Right renal cortex interstitium (tissue), 3 donors: ENCODE measurements at regions not wholly inside any gene's neighbourhood (a gene's known extent, or its start where the extent isn't known, plus 50 kb on each side); places are given as distances from the start of the nearest gene placed in this dataset.
A peak's percentile ranks its signal among the peaks of the same experiment; 100 is the strongest.
"Not testable (repeated sequence)": the region's sequence is repeated elsewhere in the genome, so short reads cannot be mapped to it uniquely, and the experiment has no call there.

Source experiments
- DNase-seq, 3 donors: peaks; one replicate each; pipeline ENCODE4 v3.0.0-alpha.2; 2013; ENCODE audit warnings: low read depth in 3 of 3, low spot score in 2 of 3

DNA sequence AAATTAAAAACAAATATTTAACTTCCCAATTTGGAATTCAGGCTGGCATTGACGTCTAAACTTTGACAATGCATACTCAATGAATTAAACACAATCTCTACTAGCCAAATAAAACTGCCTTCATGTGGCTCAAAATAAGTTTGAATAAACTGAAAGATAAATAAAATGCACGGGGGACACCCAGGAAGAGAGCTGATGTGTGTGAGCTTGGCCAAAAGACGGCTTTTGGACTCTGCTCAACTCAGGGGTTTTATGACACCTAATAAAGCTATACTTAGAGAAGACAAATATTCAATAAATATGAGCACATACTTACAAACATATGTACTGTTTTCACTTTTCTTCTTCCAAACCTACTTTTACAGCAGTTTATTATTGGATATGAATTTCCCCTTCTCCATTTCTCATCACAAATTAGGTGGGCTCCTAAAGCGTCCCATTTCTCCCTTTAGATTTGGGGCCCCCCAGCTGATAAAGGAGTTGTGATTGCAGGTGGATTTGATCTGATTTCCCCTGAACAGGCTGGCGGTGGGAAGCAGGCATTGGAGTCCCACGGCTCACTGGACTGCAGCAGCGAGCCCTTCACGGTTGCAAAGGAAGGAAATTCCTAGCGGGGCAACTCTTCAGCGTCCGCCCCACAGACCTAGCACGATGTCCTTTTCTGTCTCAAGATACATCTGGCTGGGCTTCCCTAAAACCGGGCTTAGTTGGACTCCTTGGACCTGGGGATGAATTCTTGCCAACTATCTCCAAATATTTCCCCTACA is 79.6 kb downstream of the INSIG1 start:
- DNase-seq, result no peak

DNA sequence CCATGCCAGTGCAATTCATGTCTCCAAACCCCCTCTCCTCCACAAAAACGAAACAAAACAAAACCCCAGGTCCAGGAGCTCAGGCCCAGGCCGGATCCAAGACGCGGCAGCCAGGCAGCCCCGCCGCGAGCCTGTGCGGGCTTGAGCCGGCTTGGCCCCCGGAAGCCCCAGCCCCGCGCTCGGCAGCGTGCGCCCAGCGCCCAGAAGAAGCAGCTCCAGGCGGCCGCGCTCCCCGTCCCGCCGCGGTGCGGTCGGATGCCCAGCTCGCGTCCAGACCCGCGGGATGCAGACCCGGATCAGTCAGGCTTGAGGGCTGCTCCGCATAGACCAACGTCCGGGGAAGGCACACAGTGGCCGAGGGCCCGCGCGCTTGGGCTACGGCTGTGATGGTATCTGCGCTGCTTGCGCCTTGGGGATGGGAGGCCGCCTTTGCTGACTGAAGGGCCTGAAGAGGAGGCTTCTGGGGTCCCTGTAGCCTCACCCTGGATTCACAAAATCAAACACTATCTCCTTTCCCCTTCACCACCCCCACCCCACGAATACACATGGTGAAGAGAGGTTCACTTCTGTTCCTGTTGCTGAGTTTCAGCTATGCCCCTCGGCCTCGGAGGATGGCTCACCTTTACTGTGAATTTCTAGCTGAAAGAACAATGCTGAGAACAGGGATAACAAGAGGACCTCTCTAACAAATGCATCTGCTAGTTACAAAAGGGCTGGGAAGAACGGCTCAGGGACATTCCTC is 79.9 kb upstream of the EN2 start:
- no peak for DNase-seq

DNA sequence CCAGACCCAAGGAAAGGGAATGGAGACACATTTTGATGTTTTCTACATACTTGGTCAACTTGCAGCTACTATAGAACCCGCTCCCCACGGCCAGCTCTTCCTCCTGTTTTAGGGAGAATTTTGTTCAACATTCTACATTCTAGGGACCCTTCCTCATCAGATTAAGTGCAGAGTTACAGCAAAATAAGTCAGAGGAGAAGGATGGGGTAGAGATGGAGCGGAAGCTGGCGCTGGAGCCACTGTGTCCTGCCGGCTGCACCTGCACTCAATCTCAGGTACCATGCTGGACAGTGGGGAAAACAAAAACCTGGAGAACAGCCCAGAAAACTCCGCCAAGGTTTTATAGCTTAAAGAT is 79.4 kb upstream of the EN2 start:
- no peak for DNase-seq

DNA sequence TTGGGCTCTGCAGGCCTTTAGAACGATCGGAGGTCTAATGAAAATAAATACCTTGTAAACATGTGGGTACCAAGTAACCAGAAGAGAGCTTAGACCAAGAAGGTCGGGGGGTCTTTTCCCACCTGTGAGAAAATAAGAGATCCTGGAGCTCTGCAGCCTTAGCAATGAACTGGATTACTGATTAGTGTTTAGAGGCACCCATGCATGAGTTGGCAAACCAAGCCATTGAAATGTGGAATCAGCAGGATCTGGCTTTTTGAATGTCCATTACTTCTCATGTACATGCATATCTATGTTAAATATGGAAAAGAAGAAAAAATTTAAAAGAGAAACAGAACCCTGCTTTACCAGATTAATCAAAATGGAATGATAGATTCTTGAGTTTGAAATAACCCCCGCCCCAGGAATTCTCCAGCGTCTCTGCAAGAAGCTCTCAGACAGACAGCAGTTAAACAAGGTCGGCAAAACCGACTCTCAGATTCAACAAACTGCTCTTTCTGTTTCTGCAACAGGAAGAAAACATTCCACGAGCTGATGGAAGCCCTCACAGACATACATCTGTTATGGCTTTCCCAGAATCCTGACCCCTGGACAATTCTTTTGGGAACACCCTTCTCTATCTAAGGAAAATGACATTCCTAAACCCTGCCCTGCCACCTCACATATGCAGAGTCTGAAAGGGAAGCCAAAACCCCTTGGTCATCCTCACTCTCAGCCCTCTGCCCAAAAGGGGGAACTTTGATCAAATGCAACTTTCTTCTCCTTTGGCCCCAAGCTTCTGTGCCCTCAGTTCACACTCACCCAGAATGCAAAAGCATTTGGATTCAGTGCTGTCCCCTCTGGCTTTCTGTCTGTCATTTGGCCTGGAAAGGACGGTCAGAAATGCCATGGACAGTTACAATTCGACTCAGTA is 78.7 kb upstream of the EN2 start:
- DNase-seq, result no peak

DNA sequence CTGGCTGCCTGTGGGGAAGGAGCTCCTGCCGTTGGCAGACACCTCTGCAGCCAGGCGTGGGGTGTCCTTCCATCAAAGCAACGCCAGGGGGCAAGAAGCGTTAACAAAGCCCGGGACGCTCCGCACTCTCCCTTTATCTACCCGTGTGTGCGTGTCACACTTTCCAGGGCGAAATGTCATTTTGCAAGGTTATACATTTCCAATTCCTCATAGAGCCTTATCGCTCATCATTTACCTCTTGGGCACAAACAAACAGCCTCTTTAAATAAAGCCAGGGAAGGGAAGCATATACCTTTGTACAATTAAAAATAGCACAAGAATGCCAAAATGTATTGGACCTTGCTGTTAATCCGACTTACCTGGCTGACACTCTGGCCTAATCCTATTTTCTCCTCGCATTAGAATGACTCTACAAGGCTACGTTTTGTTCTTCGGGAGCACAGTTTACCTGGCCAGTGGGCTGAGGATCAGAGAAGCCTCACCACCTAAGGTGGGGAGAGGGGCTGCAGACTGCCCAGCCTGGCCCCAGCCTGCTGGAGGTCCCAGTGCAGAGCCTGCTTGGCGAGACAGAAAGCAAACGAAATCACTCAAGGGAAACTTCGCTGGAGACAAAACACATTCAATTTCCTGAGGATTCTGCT is 77.6 kb upstream of the EN2 start:
- DNase-seq, result peak in 1 of 3 donors; percentile 61

DNA sequence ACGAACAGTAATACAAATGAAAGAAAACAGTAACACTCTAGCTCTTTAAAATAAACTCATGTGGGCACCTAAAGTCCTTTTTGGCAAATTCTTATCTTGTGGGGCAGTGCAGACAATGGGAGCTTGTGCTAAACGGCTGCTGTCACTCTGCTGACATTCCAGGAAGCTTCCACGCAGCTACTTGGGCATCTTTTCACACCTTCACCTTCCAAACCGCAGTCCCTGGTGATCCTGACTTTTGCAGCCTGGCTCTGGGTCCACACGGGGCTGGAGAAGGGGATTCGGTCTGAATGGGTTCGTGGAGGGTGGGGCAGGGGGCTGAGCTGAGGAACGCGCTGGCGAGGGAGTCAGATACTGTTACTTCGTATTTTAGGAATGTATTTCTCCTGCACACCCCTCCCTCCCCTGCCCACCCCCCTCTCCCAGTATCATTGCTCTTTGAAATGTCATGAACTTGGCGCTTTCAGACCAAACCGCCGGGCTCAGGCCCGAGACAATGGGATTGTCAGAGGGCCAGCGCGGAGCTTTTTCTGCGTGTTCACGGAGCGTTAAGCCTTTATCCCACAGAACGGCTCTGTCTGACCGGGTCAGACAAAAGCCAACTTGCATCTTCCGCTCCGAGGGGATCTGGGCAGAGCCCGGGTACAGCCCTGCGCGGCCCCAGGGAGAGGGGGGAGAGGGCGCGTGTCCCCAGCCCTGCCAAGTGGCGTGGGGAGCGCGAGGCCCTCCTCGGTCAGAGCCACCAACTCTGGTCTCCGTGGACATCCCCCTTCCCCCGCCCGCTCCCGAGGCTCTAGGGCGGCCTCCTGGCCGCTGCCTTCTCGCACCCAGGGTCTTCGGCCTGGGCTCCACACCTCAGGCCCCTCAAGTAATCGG is 76.7 kb upstream of the EN2 start:
- DNase-seq, result no peak

DNA sequence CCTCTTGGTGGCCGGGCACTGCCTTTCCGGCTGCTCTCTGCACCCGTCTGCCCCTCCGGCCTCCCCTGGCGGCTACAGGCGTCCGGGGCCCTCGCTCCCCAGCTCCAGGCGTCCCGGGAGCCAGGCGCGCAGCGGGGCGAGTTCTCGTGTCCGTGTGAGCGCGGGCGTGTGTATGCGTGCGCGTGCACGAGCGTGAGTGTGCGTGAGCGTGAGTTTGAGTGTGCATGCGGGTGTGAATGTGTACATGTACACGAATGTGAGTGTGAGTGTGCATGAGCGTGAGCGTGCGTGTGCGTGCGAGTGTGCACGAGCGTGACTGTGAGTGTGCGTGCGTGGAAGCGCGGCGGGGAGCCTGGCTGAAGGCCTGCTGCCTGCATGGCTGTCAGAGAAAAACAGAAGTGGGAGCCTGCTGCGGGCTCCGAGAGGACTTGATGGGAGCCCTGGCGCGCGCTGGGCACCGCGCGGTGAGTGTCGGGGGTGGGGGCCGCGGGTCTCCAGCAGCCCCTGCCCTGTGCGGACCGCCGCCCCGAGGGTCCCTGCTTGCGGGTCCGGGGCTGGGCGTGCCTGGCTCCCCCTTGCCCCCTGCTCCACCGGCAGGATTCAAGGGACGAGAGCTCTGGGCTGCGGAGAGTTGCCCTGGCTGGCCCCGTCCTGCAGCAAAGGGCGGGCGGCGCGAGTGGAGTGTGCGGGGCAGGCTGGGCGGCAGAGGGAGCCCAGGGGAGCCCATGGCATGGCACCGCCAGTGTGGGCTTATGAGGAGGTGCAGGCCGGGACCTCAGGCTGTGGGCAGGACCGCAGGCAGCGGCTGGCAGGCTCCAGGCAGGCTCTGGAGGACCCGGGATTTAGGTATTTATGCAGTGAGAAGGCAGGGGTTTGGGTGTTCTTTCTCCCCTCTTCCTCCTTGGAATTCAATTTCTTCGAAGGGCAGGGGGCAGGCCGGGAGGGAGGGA is 75.8 kb upstream of the EN2 start:
- DNase-seq, result no peak

DNA sequence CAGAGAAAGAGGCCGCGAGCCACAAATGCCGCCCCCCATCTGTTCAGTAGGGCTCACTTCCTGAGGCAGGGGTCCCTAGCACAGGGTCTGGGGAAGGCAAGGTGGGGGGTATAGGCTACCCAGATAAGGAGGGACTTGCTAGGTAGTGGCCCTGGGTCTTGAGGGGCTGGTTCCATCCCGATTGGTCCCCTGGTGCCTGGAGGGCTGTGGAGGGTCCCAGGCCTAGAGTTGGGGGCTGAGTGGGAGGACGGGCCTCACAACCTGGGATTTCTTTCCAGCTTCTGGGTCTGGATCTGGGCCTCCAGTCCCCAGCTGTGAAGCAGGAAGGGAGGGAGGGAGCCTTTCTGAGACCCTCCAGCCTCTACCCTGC is 75.1 kb upstream of the EN2 start:
- no peak for DNase-seq

DNA sequence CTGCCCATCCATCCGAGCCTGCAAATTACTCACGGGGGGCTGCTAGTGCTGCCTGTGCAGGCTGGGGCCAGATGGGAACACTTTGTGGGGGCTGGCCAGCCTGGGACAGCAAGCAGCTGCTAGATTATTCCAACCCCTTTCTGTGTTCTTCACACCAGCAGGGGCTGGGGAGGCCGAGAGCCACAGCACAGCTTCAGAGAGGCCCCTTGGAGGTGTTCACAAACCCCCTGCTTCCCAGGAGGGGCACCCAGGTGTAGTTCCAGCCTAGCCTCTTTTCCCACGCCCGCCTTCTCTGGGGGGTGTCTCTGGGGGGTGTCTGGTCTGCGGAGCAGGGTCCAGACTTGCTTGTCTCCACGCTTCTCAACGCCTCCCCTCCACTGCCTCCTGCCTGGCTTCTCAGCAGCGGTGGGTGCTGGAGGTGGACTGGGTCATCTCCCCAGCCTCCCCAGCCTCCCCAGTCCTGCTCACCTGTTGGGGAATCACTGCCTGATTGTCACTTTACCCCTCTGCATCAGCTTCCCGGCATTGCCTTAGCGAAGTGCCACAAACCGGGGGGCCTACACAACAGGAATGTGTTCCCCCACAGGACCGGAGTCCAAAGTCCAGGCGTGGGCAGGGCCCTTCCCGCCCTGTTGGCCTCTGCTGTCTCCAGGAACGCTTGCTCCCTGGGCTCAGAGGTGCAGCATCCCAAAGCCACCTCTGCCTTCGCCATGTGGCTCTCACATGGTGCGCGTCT is 74.0 kb upstream of the EN2 start:
- DNase-seq, result no peak

DNA sequence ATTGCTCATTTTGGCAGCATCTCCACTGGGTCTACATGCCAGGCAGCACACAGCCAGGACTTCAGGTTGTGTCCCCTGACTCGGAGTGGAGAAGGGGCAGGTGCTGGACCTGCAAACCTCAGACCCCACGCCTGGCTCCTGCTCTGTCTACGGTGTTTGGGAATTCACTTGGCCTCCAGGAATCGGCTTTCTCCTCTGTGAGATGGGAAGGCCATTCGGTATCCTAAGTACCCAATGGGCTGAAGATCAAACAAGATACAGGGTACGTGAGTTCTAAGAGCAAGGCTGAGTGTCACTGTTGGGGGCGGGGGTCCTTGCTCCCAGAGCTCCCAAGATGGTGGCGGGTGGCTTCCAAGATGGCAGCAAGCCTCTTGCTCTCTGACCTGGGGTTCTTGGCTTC is 73.2 kb upstream of the EN2 start:
- DNase-seq, result no peak

DNA sequence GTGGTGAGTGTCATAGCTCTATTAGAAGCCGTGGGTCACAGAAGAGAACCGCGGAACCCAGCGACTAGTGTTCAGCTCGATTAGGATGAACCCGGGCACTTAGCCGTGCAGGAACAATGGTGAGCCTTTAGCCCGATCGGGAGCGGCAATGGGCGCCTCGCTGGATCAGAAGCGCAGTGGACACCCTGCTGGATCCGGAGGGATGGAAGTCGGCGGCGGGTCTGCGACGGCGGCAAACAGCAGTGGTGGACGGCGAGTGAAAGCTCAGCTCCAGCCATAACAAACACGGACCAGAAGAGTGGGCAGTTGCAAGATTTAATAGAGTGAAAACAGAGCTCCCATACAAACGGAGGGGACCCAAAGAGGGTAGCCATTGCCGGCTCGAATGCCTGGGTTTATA is 72.7 kb upstream of the EN2 start:
- not testable (repeated sequence) for DNase-seq

DNA sequence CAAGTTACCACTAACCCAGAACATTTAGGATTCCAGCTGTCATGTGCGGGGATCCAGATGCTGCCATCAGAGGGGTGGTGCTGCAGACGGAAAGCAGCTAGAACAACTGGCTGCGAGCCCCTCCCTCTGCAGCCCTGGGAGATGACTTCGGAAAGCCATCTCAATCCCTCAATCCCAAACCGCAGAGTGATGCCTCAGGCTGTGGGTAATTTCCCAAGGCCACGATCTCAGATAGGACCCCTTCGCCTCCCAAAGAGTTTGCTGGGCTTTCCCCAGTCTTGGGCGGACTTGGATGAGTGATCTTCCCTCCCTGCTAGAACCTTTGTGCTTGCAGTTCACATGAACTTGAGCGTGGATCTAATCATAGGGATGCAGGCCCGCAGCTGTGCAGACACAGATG is 71.3 kb upstream of the EN2 start:
- DNase-seq, result no peak

DNA sequence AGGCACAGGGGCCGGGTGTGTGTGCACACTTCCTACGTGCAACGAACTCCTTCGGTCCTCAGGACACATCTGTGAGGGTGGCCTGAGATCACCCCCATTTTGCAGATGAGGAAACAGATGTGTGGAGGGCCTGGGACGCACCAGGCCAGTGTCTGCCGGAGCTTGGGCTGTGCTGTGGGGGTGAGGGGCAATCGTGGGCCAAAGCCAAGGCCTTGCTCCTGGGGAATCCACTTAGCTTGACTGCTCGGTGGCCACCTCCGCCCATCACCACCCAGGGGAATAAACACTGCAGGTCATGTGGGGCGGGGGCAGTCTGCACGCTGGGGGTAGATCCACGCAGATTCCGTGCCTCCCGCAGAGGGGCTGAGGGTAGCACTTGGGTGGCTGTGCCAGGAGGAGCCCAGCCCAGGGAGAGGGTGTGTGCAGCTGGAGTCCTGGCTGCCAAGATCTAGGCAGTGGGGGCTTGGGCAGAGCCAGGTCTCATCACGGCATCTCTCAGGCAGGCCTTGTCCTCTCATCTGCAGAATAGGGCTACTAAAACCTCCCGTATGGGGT is 70.8 kb upstream of the EN2 start:
- DNase-seq, result no peak

DNA sequence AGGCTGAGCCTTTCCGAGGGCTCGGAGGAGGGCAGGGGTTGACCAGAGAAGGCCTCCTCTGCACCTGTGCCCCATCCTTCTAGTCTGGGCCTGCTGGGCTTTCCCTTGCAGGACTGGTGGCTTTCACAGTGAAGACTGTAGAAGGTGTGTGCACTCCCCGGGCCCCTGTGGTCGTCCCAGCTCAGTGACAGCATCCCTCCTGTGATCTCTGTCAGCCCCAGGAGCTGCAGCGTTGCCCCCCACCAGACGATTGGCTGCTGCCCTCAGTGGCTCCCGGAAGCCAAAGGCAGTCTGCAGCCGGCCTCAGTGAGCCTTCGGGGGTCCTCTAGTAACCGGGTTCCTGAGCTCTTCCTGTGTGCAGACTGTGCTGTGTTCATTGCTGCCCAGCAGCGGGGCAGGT is 69.4 kb upstream of the EN2 start:
- DNase-seq, result no peak

DNA sequence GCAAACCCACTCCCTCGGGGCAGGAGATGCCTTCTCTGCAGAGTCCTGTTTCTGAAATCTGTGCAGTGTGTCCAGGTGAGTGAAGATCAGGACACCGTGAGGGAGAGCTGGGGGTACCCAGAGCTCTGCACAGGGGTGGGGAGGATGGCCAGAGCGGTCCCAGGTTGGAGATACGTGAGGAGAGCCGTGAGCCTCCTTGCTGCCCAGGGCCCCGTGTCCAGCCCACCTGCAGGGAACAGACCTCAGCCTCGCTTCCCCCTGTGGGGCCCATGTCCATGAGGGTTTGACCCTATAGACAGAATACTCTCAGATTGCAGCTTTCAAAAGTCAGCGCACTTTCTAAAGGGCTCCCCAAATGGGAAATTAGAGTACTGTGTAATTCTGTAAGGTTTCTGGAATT is 66.5 kb upstream of the EN2 start:
- DNase-seq, result no peak

DNA sequence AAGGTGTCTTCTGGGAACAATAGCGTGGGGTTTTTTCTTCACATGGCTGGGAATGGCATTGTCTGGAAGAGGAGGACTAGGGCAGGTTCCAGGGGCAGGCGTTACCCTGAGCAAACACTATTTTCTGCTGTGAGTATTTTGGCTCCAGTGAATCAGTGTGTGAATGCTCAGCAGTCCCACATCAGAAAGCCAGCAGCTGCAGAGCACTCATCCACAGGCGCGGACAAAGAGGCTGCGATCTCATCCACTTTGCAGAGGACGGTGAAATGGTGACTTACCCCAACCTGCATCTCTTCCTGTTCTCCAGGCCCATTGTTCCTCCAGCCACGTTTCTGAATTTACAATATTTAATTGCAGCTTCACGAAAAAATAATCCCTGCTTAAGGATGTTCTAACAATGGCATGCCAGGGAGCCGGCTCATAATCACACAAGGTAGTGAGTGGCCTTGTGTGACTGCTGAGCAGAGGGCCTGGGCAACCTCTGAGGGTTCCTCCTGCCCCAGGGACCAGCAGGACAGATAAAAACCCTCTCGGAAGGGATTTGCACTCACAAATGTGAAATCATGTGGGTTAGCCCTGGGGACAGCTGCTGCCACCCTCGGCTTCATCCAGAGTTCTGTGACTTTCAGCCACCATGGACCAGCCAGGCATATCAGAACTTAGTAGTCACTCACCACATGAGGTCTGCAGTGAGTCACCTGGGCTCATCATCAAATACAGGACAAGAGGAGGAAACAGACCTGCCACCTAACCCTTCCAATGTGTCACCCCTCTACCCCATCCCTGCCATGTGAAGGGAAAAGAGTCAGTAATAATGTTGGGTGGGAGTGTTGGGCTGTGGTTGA is 65.0 kb upstream of the EN2 start:
- DNase-seq, result no peak

DNA sequence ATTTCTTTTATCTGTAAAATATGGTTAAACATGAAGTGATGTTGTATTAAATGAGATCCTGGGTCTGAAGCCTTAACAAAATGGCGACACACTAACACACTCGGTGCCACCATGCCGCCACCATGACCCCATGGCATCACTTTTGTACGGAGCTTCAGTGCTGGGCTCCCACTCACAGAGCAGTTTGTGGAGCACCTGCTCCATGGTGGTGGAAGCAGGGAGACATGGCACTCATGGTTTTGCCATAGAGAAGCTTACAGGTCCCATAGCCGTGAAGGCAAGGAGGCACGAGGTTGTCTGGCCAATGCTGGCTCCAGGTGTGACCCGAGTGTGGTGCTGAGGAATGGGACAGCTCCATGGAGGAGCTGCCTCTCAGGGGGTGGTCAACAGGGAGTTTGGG is 63.5 kb upstream of the EN2 start:
- DNase-seq, result no peak
